Activated B cell treated with CpG ODN at 0.5 μM for 24 hours (primary cell): ENCODE measurements at regions not wholly inside any gene's neighbourhood (a gene's known extent, or its start where the extent isn't known, plus 50 kb on each side); places are given as distances from the start of the nearest gene placed in this dataset.

ENCODE experiments used
- ATAC-seq: fragments of 200-7000 bp; cut with Tn5 transposase; one replicate; pipeline ENCODE4 v1.10.0; 2021; ENCODE audit warnings: low read depth, mild to moderate bottlenecking, moderate library complexity
- CTCF ChIA-PET: fragments of 350-600 bp; sonication (Branson Sonifier 250); formaldehyde crosslinking; loops from one replicate; lab custom pipeline; 2021; ENCODE audit warnings: antibody characterized with exemption; lab: Charles Lee
- POLR2A ChIA-PET: fragments of 350-600 bp; sonication (Branson Sonifier 250); formaldehyde crosslinking; loops from one replicate; lab custom pipeline; 2021; ENCODE audit warnings: antibody characterized with exemption; lab: Charles Lee
- DNase-seq: peaks from one replicate; pipeline ENCODE4 v3.0.0; 2022
- H3K27ac Mint-ChIP-seq: one replicate; pipeline ENCODE4 v1.8.0; 2020; ENCODE audit warnings: mixed read lengths
- H3K27me3 Mint-ChIP-seq: one replicate; pipeline ENCODE4 v1.8.0; 2021; ENCODE audit warnings: mixed read lengths
- H3K36me3 Mint-ChIP-seq: one replicate; pipeline ENCODE4 v1.8.0; 2021; ENCODE audit warnings: low read depth, mixed read lengths
- H3K4me1 Mint-ChIP-seq: one replicate; pipeline ENCODE4 v1.8.0; 2021; ENCODE audit warnings: mixed read lengths
- H3K4me3 Mint-ChIP-seq: one replicate; pipeline ENCODE4 v1.8.0; 2020; ENCODE audit warnings: mild to moderate bottlenecking, mixed read lengths
- H3K9me3 Mint-ChIP-seq: one replicate; pipeline ENCODE4 v1.8.0; 2020; ENCODE audit warnings: mixed read lengths
- intact Hi-C: fragments of 100-400 bp; cut with micrococcal nuclease; formaldehyde crosslinking; loops from one replicate; pipeline ENCODE4 v1.15.1; 2024
- TF ChIP-seq, protein P1 (sequence below): fragments of 200-600 bp; IDR thresholded peaks from one replicate; pipeline ENCODE4 v1.8.0; 2022; ENCODE audit warnings: antibody characterized with exemption, mild to moderate bottlenecking

DNA sequence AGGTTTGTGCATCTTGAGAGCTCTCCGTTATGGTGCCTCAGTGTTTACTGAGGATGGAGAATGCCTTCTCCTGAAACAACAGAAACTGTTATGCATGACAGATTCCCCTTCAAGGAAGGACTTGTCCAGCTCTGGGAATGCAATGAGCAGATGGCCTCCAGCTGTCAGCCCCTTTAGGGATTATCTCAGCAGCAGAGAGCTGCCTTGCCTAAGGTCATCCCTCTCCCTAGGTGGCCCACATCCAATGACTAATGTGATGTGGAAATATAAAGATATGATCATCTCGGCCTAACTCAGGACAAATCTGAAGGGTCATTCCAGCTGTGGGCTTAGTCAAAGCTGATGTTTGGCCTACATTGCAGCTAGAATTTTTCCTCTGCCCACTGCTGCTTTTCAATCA is 214.3 kb upstream of the N4BP1 start:
- Mint-ChIP-seq H3K27ac (no peak overlapping the region), H3K9me3 (peaks cover 3% of the 10 kb centered on the region), H3K27me3 (no peaks in the 10 kb centered on the region), H3K4me3 (no peak overlapping the region), H3K36me3 (no peaks in the 10 kb centered on the region), H3K4me1 (no peaks in the 10 kb centered on the region)
- CTCF ChIA-PET, result no interaction called here
- intact Hi-C loops, result no loop called here
- TF ChIP-seq, protein P1, sequence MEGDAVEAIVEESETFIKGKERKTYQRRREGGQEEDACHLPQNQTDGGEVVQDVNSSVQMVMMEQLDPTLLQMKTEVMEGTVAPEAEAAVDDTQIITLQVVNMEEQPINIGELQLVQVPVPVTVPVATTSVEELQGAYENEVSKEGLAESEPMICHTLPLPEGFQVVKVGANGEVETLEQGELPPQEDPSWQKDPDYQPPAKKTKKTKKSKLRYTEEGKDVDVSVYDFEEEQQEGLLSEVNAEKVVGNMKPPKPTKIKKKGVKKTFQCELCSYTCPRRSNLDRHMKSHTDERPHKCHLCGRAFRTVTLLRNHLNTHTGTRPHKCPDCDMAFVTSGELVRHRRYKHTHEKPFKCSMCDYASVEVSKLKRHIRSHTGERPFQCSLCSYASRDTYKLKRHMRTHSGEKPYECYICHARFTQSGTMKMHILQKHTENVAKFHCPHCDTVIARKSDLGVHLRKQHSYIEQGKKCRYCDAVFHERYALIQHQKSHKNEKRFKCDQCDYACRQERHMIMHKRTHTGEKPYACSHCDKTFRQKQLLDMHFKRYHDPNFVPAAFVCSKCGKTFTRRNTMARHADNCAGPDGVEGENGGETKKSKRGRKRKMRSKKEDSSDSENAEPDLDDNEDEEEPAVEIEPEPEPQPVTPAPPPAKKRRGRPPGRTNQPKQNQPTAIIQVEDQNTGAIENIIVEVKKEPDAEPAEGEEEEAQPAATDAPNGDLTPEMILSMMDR, result no peak
- ATAC-seq, result no peak
- POLR2A ChIA-PET, result no interaction called here
- DNase-seq, result no peak

DNA sequence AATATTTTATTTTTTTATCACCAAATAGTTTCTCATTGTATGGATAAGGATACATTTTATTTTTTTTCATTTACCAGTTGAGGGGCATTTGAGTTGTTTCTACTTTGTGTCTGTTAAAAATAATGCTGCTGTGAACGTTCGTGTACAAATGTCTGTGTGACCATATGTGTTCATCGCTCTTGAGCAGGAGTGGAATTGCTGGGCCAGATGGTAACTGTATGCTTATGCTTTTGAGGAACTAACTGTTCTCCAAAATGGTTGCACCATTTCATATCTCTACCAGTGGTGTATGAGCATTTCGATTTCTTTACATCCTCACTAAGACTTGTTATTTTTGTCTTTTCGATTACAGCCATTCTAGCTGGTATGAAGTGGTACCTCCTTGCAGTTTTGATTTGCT is 212.5 kb upstream of the N4BP1 start:
- POLR2A ChIA-PET, result no interaction called here
- DNase-seq, result no peak

DNA sequence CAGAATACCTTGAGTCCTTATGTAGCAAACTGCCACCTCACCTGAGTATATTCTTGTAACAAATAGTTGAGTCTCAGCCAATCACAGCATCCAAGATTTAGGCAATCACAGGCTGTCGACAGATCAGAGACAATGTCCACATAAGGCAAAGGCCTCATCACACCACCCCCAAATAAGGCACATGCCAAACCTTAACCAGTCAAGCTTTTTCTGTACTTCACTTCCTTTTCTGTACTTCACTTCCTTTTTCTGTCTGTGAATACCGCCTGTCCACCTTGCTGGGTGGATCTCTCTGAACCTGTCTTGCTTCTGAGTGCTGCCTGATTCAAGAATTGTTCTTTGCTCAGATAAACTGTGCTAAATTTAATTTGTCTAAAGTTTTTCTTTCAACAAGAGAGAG is 210.4 kb upstream of the N4BP1 start:
- ChIA-PET CTCF (no interaction called here), POLR2A (no interaction called here)
- Mint-ChIP-seq H3K27ac (no peak overlapping the region), H3K36me3 (no peaks in the 10 kb centered on the region), H3K4me1 (no peaks in the 10 kb centered on the region), H3K9me3 (peaks cover 3% of the 10 kb centered on the region), H3K4me3 (no peak overlapping the region), H3K27me3 (no peaks in the 10 kb centered on the region)
- DNase-seq, result no peak
- ATAC-seq, result no peak
- intact Hi-C loops, result no loop called here
- TF ChIP-seq, protein P1, result no peak

More for the DNA sequence above, 212.5 kb upstream of the N4BP1 start:
- Mint-ChIP-seq H3K4me1 (no peaks in the 10 kb centered on the region), H3K9me3 (peaks cover 3% of the 10 kb centered on the region), H3K36me3 (no peaks in the 10 kb centered on the region), H3K27ac (no peak overlapping the region), H3K4me3 (no peak overlapping the region), H3K27me3 (no peaks in the 10 kb centered on the region)
- ATAC-seq, result no peak
- intact Hi-C loops, result no loop called here
- CTCF ChIA-PET, result no interaction called here
- TF ChIP-seq, protein P1, result no peak

DNA sequence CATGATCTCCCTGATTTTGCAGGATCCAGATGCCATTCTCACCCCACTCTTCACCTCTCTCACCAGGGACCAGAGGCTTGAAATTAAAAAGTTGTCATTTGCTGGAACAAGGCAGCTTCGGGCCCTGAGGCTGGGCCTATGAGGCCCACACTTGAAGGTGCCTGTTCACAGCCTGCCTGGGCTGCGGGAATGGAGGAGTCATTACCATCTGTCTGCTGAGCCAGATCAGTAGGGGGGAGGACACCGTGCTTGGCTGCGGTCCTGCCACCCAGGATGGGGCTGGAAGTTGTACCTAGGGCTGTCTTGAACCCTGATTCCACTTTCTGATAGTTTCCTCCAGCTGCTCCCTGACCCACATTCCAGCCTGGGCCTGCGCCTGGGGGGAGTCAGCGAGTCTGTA is 208.3 kb upstream of the N4BP1 start:
- intact Hi-C loops, result no loop called here
- ATAC-seq, result no peak
- CTCF ChIA-PET, result no interaction called here

DNA sequence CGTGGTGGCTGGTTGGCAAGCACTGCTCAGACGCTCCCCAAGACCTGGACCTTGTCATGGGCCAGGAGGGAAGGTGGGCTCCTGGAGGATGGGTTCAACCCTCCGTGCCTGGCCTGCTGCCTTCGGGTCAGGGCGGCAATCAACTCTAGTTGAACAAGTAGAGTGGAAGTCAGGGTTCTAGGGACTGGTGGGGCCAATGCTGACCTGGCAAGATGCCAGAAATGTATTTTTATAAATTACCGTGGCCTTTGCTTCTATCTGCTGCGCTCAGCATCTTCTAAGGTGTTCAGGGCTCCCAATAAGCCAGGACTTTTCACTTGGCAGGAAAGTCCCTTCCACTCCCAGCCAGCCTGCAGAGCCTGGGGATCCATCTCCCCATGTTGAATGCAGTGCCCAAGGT is 207.1 kb upstream of the N4BP1 start:
- H3K4me1 Mint-ChIP-seq, result no peaks in the 10 kb centered on the region
- intact Hi-C loops, result no loop called here
- POLR2A ChIA-PET, result no interaction called here
- peaks cover 10% of the 10 kb centered on the region for H3K27me3 Mint-ChIP-seq
- ATAC-seq, result no peak
- no peaks in the 10 kb centered on the region for H3K36me3 Mint-ChIP-seq
- no peak overlapping the region for H3K4me3 Mint-ChIP-seq
- H3K27ac Mint-ChIP-seq, result no peak overlapping the region
- no peaks in the 10 kb centered on the region for H3K9me3 Mint-ChIP-seq
- no peak for DNase-seq
- CTCF ChIA-PET, result no interaction called here
- TF ChIP-seq, protein P1, result no peak

More for the DNA sequence above, 208.3 kb upstream of the N4BP1 start:
- TF ChIP-seq, protein P1, result no peak
- no peaks in the 10 kb centered on the region for H3K36me3 Mint-ChIP-seq
- no peak overlapping the region for H3K4me3 Mint-ChIP-seq
- H3K9me3 Mint-ChIP-seq, result peaks cover 3% of the 10 kb centered on the region
- no peaks in the 10 kb centered on the region for H3K4me1 Mint-ChIP-seq
- no peak for DNase-seq
- peaks cover under 1% of the 10 kb centered on the region for H3K27me3 Mint-ChIP-seq
- POLR2A ChIA-PET, result no interaction called here
- H3K27ac Mint-ChIP-seq, result no peak overlapping the region
